ENCODE measurements at regions not wholly inside any gene's neighbourhood (a gene's known extent, or its start where the extent isn't known, plus 50 kb on each side); places are given as distances from the start of the nearest gene placed in this dataset.

- TF ChIP-seq MAX (IDR thresholded peaks at IDR 0.05) (no peak), EGR1 (IDR thresholded peaks at IDR 0.05) (no peak), RAD21 (IDR thresholded peaks at IDR 0.05; ENCODE audit: low read depth) (no peak), YY1 (IDR thresholded peaks at IDR 0.05; ENCODE audit: low read depth) (no peak), EP300 (IDR thresholded peaks at IDR 0.05; ENCODE audit: borderline replicate concordance) (no peak), USF1 (IDR thresholded peaks at IDR 0.05) (no peak), TCF12 (IDR thresholded peaks at IDR 0.05; ENCODE audit: low read depth) (no peak), REST (IDR thresholded peaks at IDR 0.05; ENCODE audit: low read depth) (no peak), CEBPB (IDR thresholded peaks at IDR 0.05) (no peak), FOXM1 (IDR thresholded peaks at IDR 0.05; ENCODE audit: borderline replicate concordance, low read depth) (no peak)
Measured at GRCh38 chr4:34363842-34364241, 1880.5 kb downstream of the ARAP2 start.

- TF ChIP-seq MAX (IDR thresholded peaks at IDR 0.05) (no peak), NFIC (IDR thresholded peaks at IDR 0.05) (no peak), CEBPB (IDR thresholded peaks at IDR 0.05) (no peak), TEAD4 (IDR thresholded peaks at IDR 0.05) (no peak), ZBTB7A (IDR thresholded peaks at IDR 0.05; ENCODE audit: low read depth) (no peak), REST (IDR thresholded peaks at IDR 0.05; ENCODE audit: low read depth) (no peak), YY1 (IDR thresholded peaks at IDR 0.05; ENCODE audit: low read depth) (no peak), EGR1 (IDR thresholded peaks at IDR 0.05) (no peak), USF1 (IDR thresholded peaks at IDR 0.05) (no peak), TAF1 (IDR thresholded peaks at IDR 0.05; ENCODE audit: low read depth) (no peak), FOXM1 (IDR thresholded peaks at IDR 0.05; ENCODE audit: borderline replicate concordance, low read depth) (no peak), RAD21 (IDR thresholded peaks at IDR 0.05; ENCODE audit: low read depth) (no peak)
Measured at GRCh38 chr4:34365946-34366345, 1878.4 kb downstream of the ARAP2 start.

GRCh38 chr4:34371676-34372075, 1872.6 kb downstream of the ARAP2 start:
- TF ChIP-seq EP300 (IDR thresholded peaks at IDR 0.05; ENCODE audit: borderline replicate concordance) (no peak), NFIC (IDR thresholded peaks at IDR 0.05) (no peak), TEAD4 (IDR thresholded peaks at IDR 0.05) (no peak), CEBPB (IDR thresholded peaks at IDR 0.05) (no peak), YY1 (IDR thresholded peaks at IDR 0.05; ENCODE audit: low read depth) (no peak), EGR1 (IDR thresholded peaks at IDR 0.05) (no peak), RAD21 (IDR thresholded peaks at IDR 0.05; ENCODE audit: low read depth) (no peak), CREB1 (IDR thresholded peaks at IDR 0.05; ENCODE audit: low read depth) (no peak), FOXM1 (IDR thresholded peaks at IDR 0.05; ENCODE audit: borderline replicate concordance, low read depth) (no peak), TAF1 (IDR thresholded peaks at IDR 0.05; ENCODE audit: low read depth) (no peak)

- TF ChIP-seq TAF1 (IDR thresholded peaks at IDR 0.05; ENCODE audit: low read depth), result no peak
- TF ChIP-seq EP300 (IDR thresholded peaks at IDR 0.05; ENCODE audit: borderline replicate concordance), result no peak
- no peak for TF ChIP-seq ZBTB7A (IDR thresholded peaks at IDR 0.05; ENCODE audit: low read depth)
- TF ChIP-seq RAD21 (IDR thresholded peaks at IDR 0.05; ENCODE audit: low read depth), result no peak
- TF ChIP-seq FOXM1 (IDR thresholded peaks at IDR 0.05; ENCODE audit: borderline replicate concordance, low read depth), result no peak
- no peak for TF ChIP-seq REST (IDR thresholded peaks at IDR 0.05; ENCODE audit: low read depth)
- no peak for TF ChIP-seq EGR1 (IDR thresholded peaks at IDR 0.05)
- TF ChIP-seq USF1 (IDR thresholded peaks at IDR 0.05), result no peak
- TF ChIP-seq CEBPB (IDR thresholded peaks at IDR 0.05), result no peak
- TF ChIP-seq CREB1 (IDR thresholded peaks at IDR 0.05; ENCODE audit: low read depth), result no peak
- TF ChIP-seq TEAD4 (IDR thresholded peaks at IDR 0.05), result no peak
- TF ChIP-seq MAX (IDR thresholded peaks at IDR 0.05), result no peak
- TF ChIP-seq NFIC (IDR thresholded peaks at IDR 0.05), result no peak
- TF ChIP-seq YY1 (IDR thresholded peaks at IDR 0.05; ENCODE audit: low read depth), result no peak
- TF ChIP-seq TCF12 (IDR thresholded peaks at IDR 0.05; ENCODE audit: low read depth), result no peak
Measured at GRCh38 chr4:34372815-34373214, 1871.5 kb downstream of the ARAP2 start.
